OCI-LY1 (cell line): ENCODE measurements at regions not wholly inside any gene's neighbourhood (a gene's known extent, or its start where the extent isn't known, plus 50 kb on each side); places are given as distances from the start of the nearest gene placed in this dataset.

Experiments used
- CTCF ChIP-seq: fragments of 200-600 bp; sonication (generic), shearing (Covaris generic); IDR thresholded peaks from 2 replicates; pipeline ENCODE4 v1.5.1; 2017; ENCODE audit warnings: mild to moderate bottlenecking, antibody characterized with exemption, low read length, moderate library complexity, mixed read lengths
- EZH2 ChIP-seq: fragments of 200-600 bp; sonication (generic), shearing (Covaris generic); IDR thresholded peaks from 2 replicates; pipeline ENCODE4 v1.8.0; 2017; ENCODE audit warnings: borderline replicate concordance, mixed run types, mild to moderate bottlenecking, antibody characterized with exemption, low read length, moderate library complexity, mixed read lengths

DNA sequence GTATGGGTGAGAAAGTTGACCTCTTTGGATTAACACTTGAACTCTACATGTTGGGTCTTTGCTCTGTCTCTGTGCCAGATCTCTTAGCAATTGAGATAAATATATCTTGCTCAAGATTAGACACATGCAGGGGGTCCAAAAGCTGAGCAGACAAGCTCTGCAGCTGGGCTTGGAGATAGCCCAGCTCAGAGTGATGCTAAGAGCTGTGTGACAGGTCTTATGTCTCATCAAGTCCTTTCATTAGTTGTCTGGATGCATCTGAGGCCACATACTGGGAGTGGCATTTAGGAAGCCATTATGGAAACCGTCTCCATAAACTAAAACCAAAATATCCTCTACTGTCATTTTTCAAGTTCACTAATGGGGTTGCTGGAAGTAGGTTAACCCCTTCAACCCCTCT, 289.4 kb upstream of the DUSP10 start:
- TF ChIP-seq EZH2 (no peak), CTCF (no peak)
